DOHH2 (cell line): ENCODE measurements at regions not wholly inside any gene's neighbourhood (a gene's known extent, or its start where the extent isn't known, plus 50 kb on each side); places are given as distances from the start of the nearest gene placed in this dataset.

Experiments used
- EZH2phosphoT487 ChIP-seq: fragments of 200-600 bp; sonication (generic); IDR thresholded peaks from 2 replicates; pipeline ENCODE4 v1.6.1; 2017; ENCODE audit warnings: borderline replicate concordance, mild to moderate bottlenecking, antibody characterized with exemption, low read length, moderate library complexity, mixed read lengths
- TF ChIP-seq, protein P1 (sequence below): fragments of 200-600 bp; sonication (generic); IDR thresholded peaks from one replicate; pipeline ENCODE4 v1.5.1; 2014; ENCODE audit warnings: antibody characterized with exemption, mild to moderate bottlenecking, low read depth, low read length; ENCODE audit not compliant: poor library complexity, severe bottlenecking

GRCh38 chr5:125487231-125487630 is 740.8 kb upstream of the ZNF608 start:
- TF ChIP-seq EZH2phosphoT487: no peak
- TF ChIP-seq, protein P1, sequence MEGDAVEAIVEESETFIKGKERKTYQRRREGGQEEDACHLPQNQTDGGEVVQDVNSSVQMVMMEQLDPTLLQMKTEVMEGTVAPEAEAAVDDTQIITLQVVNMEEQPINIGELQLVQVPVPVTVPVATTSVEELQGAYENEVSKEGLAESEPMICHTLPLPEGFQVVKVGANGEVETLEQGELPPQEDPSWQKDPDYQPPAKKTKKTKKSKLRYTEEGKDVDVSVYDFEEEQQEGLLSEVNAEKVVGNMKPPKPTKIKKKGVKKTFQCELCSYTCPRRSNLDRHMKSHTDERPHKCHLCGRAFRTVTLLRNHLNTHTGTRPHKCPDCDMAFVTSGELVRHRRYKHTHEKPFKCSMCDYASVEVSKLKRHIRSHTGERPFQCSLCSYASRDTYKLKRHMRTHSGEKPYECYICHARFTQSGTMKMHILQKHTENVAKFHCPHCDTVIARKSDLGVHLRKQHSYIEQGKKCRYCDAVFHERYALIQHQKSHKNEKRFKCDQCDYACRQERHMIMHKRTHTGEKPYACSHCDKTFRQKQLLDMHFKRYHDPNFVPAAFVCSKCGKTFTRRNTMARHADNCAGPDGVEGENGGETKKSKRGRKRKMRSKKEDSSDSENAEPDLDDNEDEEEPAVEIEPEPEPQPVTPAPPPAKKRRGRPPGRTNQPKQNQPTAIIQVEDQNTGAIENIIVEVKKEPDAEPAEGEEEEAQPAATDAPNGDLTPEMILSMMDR: no peak
